Peyer's patch (tissue), 4 donors: ENCODE measurements at regions not wholly inside any gene's neighbourhood (a gene's known extent, or its start where the extent isn't known, plus 50 kb on each side); places are given as distances from the start of the nearest gene placed in this dataset.

ENCODE experiments used
- CTCF ChIP-seq, 6 experiments: fragments of 450-650 bp in 4 of 6; fragments of 200-600 bp in 2 of 6; sonication (generic) in 1 of 6; IDR thresholded peaks; one replicate each; pipeline ENCODE4 v1.5.1; 2017 to 2019; ENCODE audit warnings: antibody characterized with exemption in 6 of 6, mild to moderate bottlenecking in 3 of 6, moderate library complexity in 1 of 6
- POLR2A ChIP-seq, 2 donors: fragments of 450-650 bp; IDR thresholded peaks; one replicate each; pipeline ENCODE4 v1.5.1; 2017; ENCODE audit warnings: antibody characterized with exemption in 2 of 2, mild to moderate bottlenecking in 2 of 2, moderate library complexity in 2 of 2

- no peak for TF ChIP-seq CTCF (IDR thresholded peaks at IDR 0.05)
- no peak for TF ChIP-seq POLR2A (IDR thresholded peaks at IDR 0.05)
Measured at GRCh38 chr11:16460508-16460907, 104.2 kb upstream of the SOX6 start.
